Smooth muscle cell (in vitro differentiated cells): ENCODE measurements at regions not wholly inside any gene's neighbourhood (a gene's known extent, or its start where the extent isn't known, plus 50 kb on each side); places are given as distances from the start of the nearest gene placed in this dataset.
"Not testable (repeated sequence)": the region's sequence is repeated elsewhere in the genome, so short reads cannot be mapped to it uniquely, and the experiment has no call there.

Source experiments
- DNase-seq: peaks from one replicate; lab custom pipeline; 2025; ENCODE audit not compliant: unreplicated experiment; lab: John Stamatoyannopoulos, UW
- H2AFZ ChIP-seq: fragments of 200-600 bp; sonication (generic); 2 replicates; pipeline ENCODE4 v1.6.0; 2016; ENCODE audit warnings: antibody characterized with exemption, low read depth, mild to moderate bottlenecking
- H3F3A ChIP-seq: fragments of 200-600 bp; sonication (generic); 2 replicates; pipeline ENCODE4 v1.6.0; 2017; ENCODE audit warnings: antibody characterized with exemption, low read depth
- H3K27ac ChIP-seq: fragments of 200-600 bp; sonication (generic); 2 replicates; pipeline ENCODE4 v1.5.1; 2016; ENCODE audit warnings: low read depth, mild to moderate bottlenecking
- H3K27me3 ChIP-seq: fragments of 200-600 bp; sonication (generic); 2 replicates; pipeline ENCODE4 v1.6.1; 2016; ENCODE audit warnings: low read depth, mild to moderate bottlenecking
- H3K36me3 ChIP-seq: fragments of 200-600 bp; sonication (generic); 2 replicates; pipeline ENCODE4 v1.5.1; 2016; ENCODE audit warnings: low read depth
- H3K4me1 ChIP-seq: fragments of 200-600 bp; sonication (generic); 2 replicates; pipeline ENCODE4 v1.5.1; 2016; ENCODE audit warnings: low read depth
- H3K4me2 ChIP-seq: fragments of 200-600 bp; sonication (generic); 2 replicates; pipeline ENCODE4 v1.6.0; 2016; ENCODE audit warnings: mild to moderate bottlenecking
- H3K4me3 ChIP-seq: fragments of 200-600 bp; sonication (generic); 2 replicates; pipeline ENCODE4 v1.5.1; 2016; ENCODE audit warnings: mild to moderate bottlenecking
- H3K79me2 ChIP-seq: fragments of 200-600 bp; sonication (generic); 2 replicates; pipeline ENCODE4 v1.6.0; 2016; ENCODE audit warnings: low read depth, mild to moderate bottlenecking
- H3K9ac ChIP-seq: fragments of 200-600 bp; sonication (generic); 2 replicates; pipeline ENCODE4 v1.6.0; 2016; ENCODE audit warnings: low read depth
- H3K9me3 ChIP-seq: fragments of 200-600 bp; sonication (generic); replicated peaks from 2 replicates; pipeline ENCODE4 v1.5.1; 2016; ENCODE audit warnings: low read depth
- H4K20me1 ChIP-seq: fragments of 200-600 bp; sonication (generic); 2 replicates; pipeline ENCODE4 v1.6.0; 2016; ENCODE audit warnings: low read depth
- WGBS: methylation state at CpG from one replicate; pipeline ENCODE4 v1.1.7; 2016; ENCODE audit warnings: low lambda C conversion rate; 5-methylcytosine and 5-hydroxymethylcytosine counted together
- TF ChIP-seq, protein P1 (sequence below): fragments of 200-600 bp; sonication (generic); IDR thresholded peaks from 2 replicates; pipeline ENCODE4 v1.5.1; 2017; ENCODE audit warnings: borderline replicate concordance, mild to moderate bottlenecking, antibody characterized with exemption; ENCODE audit not compliant: insufficient read depth, poor library complexity, severe bottlenecking

DNA sequence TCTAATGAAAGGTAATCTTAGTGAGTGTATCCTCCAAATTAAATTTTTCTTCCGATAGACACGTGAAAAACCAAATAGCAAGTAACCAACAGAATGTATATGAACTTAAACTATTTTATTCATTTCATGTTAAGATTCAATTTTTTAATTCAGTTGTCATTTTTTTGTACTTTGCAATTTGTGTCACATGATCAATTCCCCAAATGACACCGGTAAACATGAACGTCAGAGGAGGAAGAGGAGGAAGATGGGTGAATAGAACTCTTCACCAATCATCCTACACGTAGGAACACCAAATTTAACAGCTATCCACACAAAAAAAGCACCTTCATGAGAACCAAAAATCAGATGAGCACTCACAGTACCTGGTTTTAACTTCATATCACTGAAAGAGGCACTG is 401.4 kb upstream of the MIR17HG start:
- WGBS: 95% methylated on average over 5 of the region's 5 CpGs

DNA sequence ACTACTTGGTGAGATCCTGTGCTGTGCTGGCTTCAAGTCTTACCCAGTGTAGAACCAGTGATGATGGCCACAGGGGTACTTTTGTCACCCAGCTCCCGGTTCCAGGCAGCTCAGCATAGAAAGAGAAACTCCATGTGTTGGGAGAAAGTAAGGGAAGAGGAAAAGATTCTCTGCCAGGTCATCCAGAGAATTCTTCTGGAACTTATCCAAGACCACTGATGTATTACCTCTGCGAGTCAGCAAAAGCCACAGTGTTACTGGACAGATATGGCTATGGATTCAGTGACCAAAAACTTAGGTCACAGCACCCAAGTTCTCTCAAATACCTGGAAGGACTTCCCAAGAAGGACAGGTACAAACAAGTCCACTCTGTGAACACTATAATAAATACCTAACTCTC is 399.5 kb upstream of the MIR17HG start:
- H3K9me3 ChIP-seq: no peaks in the 10 kb centered on the region
- no peaks in the 10 kb centered on the region for H3F3A ChIP-seq
- TF ChIP-seq, protein P1, sequence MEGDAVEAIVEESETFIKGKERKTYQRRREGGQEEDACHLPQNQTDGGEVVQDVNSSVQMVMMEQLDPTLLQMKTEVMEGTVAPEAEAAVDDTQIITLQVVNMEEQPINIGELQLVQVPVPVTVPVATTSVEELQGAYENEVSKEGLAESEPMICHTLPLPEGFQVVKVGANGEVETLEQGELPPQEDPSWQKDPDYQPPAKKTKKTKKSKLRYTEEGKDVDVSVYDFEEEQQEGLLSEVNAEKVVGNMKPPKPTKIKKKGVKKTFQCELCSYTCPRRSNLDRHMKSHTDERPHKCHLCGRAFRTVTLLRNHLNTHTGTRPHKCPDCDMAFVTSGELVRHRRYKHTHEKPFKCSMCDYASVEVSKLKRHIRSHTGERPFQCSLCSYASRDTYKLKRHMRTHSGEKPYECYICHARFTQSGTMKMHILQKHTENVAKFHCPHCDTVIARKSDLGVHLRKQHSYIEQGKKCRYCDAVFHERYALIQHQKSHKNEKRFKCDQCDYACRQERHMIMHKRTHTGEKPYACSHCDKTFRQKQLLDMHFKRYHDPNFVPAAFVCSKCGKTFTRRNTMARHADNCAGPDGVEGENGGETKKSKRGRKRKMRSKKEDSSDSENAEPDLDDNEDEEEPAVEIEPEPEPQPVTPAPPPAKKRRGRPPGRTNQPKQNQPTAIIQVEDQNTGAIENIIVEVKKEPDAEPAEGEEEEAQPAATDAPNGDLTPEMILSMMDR: no peak
- no peak overlapping the region for H3K9ac ChIP-seq
- peaks cover 6% of the 10 kb centered on the region for H3K4me1 ChIP-seq
- no peak for DNase-seq
- H3K27me3 ChIP-seq: no peaks in the 10 kb centered on the region
- H3K36me3 ChIP-seq: no peaks in the 10 kb centered on the region
- no peaks in the 10 kb centered on the region for H4K20me1 ChIP-seq
- WGBS: 80% methylated on average over 2 of the region's 2 CpGs
- H3K79me2 ChIP-seq: no peaks in the 10 kb centered on the region
- H3K4me2 ChIP-seq: no peak overlapping the region
- H2AFZ ChIP-seq: no peak overlapping the region
- H3K4me3 ChIP-seq: no peak overlapping the region
- no peak overlapping the region for H3K27ac ChIP-seq

More for the DNA sequence above, 401.4 kb upstream of the MIR17HG start:
- not testable (repeated sequence) for H3K9ac ChIP-seq, H3K36me3 ChIP-seq, H3K27me3 ChIP-seq, H2AFZ ChIP-seq, H4K20me1 ChIP-seq, H3K9me3 ChIP-seq, H3K4me2 ChIP-seq, H3K4me1 ChIP-seq, H3K4me3 ChIP-seq, H3K79me2 ChIP-seq, DNase-seq, H3K27ac ChIP-seq, H3F3A ChIP-seq

DNA sequence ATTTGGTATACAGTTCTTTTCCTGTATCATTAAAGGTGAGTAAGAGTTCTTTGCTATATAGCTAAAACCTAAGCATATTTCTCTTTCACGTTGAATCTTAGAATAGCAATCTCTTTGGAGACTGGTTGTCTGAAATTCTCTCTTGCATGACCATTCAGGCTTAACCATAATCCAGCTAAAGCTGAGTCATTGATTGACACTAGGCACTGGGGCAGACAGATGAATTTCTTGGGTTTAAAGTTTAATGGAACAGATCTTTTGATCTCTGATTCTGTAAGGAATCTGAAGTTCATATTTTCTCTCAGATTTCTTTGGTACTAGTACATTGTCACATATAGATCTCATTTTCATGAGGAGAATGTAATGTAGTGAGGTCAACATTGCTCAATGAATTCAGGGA is 397.3 kb upstream of the MIR17HG start:
- Histone ChIP-seq H3K4me3 (no peak overlapping the region), H3K36me3 (no peaks in the 10 kb centered on the region), H3K27ac (peak overlapping the region; percentile 76), H3K9me3 (no peaks in the 10 kb centered on the region), H3K9ac (no peak overlapping the region), H4K20me1 (no peaks in the 10 kb centered on the region), H3K4me2 (peak overlapping the region; percentile 51), H2AFZ (no peak overlapping the region), H3K79me2 (no peaks in the 10 kb centered on the region), H3F3A (no peaks in the 10 kb centered on the region), H3K27me3 (no peaks in the 10 kb centered on the region), H3K4me1 (peaks cover 6% of the 10 kb centered on the region)
- no peak for DNase-seq
- TF ChIP-seq, protein P1: no peak
- WGBS: 7% methylated on average over 1 of the region's 1 CpG

DNA sequence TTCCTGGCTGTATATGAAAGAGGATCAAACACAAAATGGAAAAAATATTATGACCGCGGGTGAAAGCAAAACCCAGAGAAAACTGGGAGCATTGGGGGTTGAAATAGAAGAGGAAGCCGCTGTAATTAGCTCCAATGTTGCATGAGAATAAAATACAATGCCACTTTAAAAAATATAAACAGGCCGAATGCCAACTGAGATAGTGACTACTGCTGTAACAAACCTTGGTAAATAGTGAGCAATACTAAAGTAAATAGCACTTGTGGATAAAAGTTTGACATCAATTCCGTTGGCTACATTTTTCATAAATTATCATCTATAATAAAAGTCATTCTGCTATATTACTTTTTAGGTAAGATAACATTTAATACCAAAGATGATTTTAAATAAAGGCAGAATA is 395.8 kb upstream of the MIR17HG start:
- Histone ChIP-seq H3K4me2 (no peak overlapping the region), H3K9me3 (no peaks in the 10 kb centered on the region), H3F3A (no peaks in the 10 kb centered on the region), H3K4me1 (peaks cover 6% of the 10 kb centered on the region), H3K4me3 (no peak overlapping the region), H3K79me2 (no peaks in the 10 kb centered on the region), H2AFZ (no peak overlapping the region), H3K27me3 (no peaks in the 10 kb centered on the region), H3K27ac (no peak overlapping the region), H3K9ac (no peak overlapping the region), H4K20me1 (no peaks in the 10 kb centered on the region), H3K36me3 (no peaks in the 10 kb centered on the region)
- WGBS: 97% methylated on average over 5 of the region's 5 CpGs
- no peak for DNase-seq
- TF ChIP-seq, protein P1: no peak
